HEK293T (cell line): ENCODE measurements at regions not wholly inside any gene's neighbourhood (a gene's known extent, or its start where the extent isn't known, plus 50 kb on each side); places are given as distances from the start of the nearest gene placed in this dataset.
"Not testable (repeated sequence)": the region's sequence is repeated elsewhere in the genome, so short reads cannot be mapped to it uniquely, and the experiment has no call there.

Source experiments
- CTCF ChIA-PET: fragments of 350-600 bp; formaldehyde crosslinking; extraction: SDS; loops from one replicate; lab custom pipeline; 2021; ENCODE audit warnings: antibody characterized with exemption, inconsistent platforms; lab: Yijun Ruan, JAX
- POLR2A ChIA-PET: fragments of 350-600 bp; formaldehyde crosslinking; extraction: SDS; loops from one replicate; lab custom pipeline; 2020; ENCODE audit warnings: antibody characterized with exemption, inconsistent platforms; lab: Yijun Ruan, JAX
- DNase-seq: peaks from one replicate; pipeline ENCODE4 v3.0.0; 2012; ENCODE audit warnings: mixed read lengths; ENCODE audit errors: extremely low spot score
- ARNT ChIP-seq: fragments of 450-650 bp; IDR thresholded peaks from 2 replicates; pipeline ENCODE4 v1.6.1; 2017; ENCODE audit warnings: mild to moderate bottlenecking
- BHLHE40 ChIP-seq: fragments of 450-650 bp; IDR thresholded peaks from 2 replicates; pipeline ENCODE4 v1.6.1; 2016; ENCODE audit warnings: mild to moderate bottlenecking, moderate library complexity, borderline replicate concordance
- CTBP1 ChIP-seq: fragments of 450-650 bp; IDR thresholded peaks from 2 replicates; pipeline ENCODE4 v1.6.1; 2016; ENCODE audit warnings: borderline replicate concordance
- ELF4 ChIP-seq: fragments of 450-650 bp; IDR thresholded peaks from 2 replicates; pipeline ENCODE4 v1.6.1; 2017; ENCODE audit warnings: antibody characterized with exemption
- FOXA1 ChIP-seq: fragments of 450-650 bp; IDR thresholded peaks from 2 replicates; pipeline ENCODE4 v1.6.1; 2016; ENCODE audit warnings: mild to moderate bottlenecking
- FOXK2 ChIP-seq: fragments of 450-650 bp; IDR thresholded peaks from 2 replicates; pipeline ENCODE4 v1.6.1; 2016; ENCODE audit warnings: mild to moderate bottlenecking
- FOXM1 ChIP-seq: fragments of 450-650 bp; IDR thresholded peaks from 2 replicates; pipeline ENCODE4 v1.6.1; 2017; ENCODE audit warnings: mild to moderate bottlenecking, borderline replicate concordance
- HDGF ChIP-seq: fragments of 450-650 bp; IDR thresholded peaks from 2 replicates; pipeline ENCODE4 v1.6.1; 2017; ENCODE audit warnings: antibody characterized with exemption, borderline replicate concordance
- L3MBTL2 ChIP-seq: fragments of 450-650 bp; conservative IDR thresholded peaks from 2 replicates; pipeline ENCODE4 v1.6.1; 2016; ENCODE audit warnings: mild to moderate bottlenecking
- LEF1 ChIP-seq: fragments of 450-650 bp; IDR thresholded peaks from 2 replicates; pipeline ENCODE4 v1.6.1; 2017; ENCODE audit warnings: mild to moderate bottlenecking, borderline replicate concordance
- NFRKB ChIP-seq: fragments of 450-650 bp; IDR thresholded peaks from 2 replicates; pipeline ENCODE4 v1.6.1; 2016; ENCODE audit warnings: mild to moderate bottlenecking, moderate library complexity
- SP1 ChIP-seq: fragments of 450-650 bp; IDR thresholded peaks from 2 replicates; pipeline ENCODE4 v1.6.1; 2017
- SUZ12 ChIP-seq: fragments of 450-650 bp; IDR thresholded peaks from 2 replicates; pipeline ENCODE4 v1.6.1; 2016; ENCODE audit warnings: mild to moderate bottlenecking
- TARDBP ChIP-seq: fragments of 450-650 bp; IDR thresholded peaks from 2 replicates; pipeline ENCODE4 v1.6.1; 2016
- ZNF384 ChIP-seq: fragments of 450-650 bp; IDR thresholded peaks from 2 replicates; pipeline ENCODE4 v1.6.1; 2016
- TF ChIP-seq, protein P1 (sequence below): fragments of 450-650 bp; IDR thresholded peaks from 2 replicates; pipeline ENCODE4 v1.6.1; 2016

DNA sequence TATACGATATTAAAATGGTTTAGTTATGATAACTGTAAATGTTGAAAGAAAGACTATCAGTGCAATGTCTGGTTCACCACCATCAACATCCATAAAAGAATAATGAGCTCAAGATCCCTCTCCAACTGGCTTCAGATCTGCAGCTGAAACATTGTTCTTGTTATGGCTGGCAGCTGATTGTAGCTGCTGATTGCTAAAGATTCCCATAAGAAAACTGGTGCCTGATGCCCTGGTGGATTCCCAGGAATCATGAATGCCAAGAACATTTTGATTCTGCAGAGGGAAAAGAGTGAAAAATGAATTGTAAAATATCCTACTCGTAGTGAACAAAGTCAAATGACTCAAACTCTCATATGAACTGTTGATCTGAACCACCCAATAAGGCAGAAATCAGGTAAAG lies 1160.2 kb downstream of the EPHA7 start:
- TF ChIP-seq CTBP1 (no peak), FOXK2 (no peak), ZNF384 (no peak), LEF1 (no peak), NFRKB (no peak), FOXA1 (no peak), HDGF (no peak), BHLHE40 (no peak), ELF4 (no peak), ARNT (no peak), SUZ12 (no peak), TARDBP (no peak), SP1 (no peak), FOXM1 (no peak)
- no peak for DNase-seq
- ChIA-PET CTCF (no interaction called here), POLR2A (no interaction called here)

DNA sequence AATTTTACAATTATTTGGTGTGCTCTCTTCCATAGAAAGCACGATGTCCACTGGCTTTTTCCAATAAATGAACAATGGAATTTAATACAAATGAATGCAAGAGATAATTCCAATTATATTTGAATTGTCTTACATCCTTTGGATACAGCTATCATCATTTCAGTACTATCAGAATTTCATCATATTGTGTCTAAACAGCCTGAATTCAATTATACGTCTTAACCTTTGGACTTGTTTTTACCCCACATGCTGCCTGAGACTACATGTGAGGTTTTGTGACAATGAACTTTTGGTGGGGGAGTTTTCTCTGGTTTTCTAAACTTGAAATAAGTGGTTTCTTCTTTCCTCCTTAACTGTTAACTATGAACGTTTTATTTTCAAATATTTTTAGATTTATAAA lies 1176.0 kb downstream of the EPHA7 start:
- ChIA-PET CTCF (no interaction called here), POLR2A (no interaction called here)
- TF ChIP-seq ARNT: no peak
- no peak for TF ChIP-seq HDGF
- no peak for TF ChIP-seq BHLHE40
- TF ChIP-seq, protein P1, sequence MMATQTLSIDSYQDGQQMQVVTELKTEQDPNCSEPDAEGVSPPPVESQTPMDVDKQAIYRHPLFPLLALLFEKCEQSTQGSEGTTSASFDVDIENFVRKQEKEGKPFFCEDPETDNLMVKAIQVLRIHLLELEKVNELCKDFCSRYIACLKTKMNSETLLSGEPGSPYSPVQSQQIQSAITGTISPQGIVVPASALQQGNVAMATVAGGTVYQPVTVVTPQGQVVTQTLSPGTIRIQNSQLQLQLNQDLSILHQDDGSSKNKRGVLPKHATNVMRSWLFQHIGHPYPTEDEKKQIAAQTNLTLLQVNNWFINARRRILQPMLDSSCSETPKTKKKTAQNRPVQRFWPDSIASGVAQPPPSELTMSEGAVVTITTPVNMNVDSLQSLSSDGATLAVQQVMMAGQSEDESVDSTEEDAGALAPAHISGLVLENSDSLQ: no peak
- TF ChIP-seq NFRKB: no peak
- TF ChIP-seq FOXM1: no peak
- no peak for TF ChIP-seq TARDBP
- no peak for DNase-seq

DNA sequence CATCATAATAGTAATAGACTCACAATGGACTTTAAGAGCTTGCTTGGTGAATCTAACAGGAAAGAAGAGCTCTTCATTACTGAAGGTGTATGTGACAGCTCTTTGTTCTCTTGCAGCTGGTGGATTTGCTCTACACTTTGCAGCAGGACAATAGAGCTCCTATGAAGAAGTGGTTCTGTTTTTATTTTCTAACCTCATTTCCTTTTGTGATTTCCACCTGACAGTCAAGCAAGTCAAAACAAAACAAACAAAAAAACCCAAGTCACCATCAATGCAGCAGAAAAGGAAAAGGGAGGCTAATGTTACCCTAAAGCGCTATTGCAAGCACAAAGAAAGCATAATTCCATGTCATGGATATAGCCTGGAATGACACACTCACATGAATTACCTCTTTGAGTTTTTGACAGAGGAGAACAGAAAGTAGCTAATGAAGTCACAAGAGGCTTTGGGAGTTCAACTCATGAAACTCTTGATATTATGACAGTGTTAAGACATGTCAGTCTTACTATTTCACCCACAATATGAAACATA lies 1188.1 kb downstream of the EPHA7 start:
- POLR2A ChIA-PET: no interaction called here
- CTCF ChIA-PET: no interaction called here
- TF ChIP-seq L3MBTL2: no peak
- TF ChIP-seq HDGF: no peak
- TF ChIP-seq SP1: no peak
- TF ChIP-seq TARDBP: no peak
- no peak for TF ChIP-seq FOXA1
- DNase-seq: no peak

DNA sequence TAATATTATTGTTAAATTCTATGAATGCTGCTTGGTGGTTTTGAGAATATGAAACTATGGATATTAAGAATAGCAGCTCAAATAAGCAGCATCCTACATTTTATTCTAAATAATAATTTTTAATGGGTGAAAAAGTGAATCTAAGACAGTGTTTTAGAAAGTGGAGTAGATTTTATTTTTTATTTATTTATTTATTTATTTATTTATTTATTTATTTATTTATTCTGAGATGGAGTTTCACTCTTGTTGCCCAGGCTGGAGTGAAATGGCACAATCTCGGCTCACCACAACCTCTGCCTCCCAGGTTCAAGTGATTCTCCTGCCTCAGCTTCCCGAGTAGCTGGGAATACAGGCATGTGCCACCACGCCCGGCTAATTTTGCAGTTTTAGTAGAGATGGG lies 1199.4 kb downstream of the EPHA7 start:
- CTCF ChIA-PET, POLR2A ChIA-PET, DNase-seq: not testable (repeated sequence)

DNA sequence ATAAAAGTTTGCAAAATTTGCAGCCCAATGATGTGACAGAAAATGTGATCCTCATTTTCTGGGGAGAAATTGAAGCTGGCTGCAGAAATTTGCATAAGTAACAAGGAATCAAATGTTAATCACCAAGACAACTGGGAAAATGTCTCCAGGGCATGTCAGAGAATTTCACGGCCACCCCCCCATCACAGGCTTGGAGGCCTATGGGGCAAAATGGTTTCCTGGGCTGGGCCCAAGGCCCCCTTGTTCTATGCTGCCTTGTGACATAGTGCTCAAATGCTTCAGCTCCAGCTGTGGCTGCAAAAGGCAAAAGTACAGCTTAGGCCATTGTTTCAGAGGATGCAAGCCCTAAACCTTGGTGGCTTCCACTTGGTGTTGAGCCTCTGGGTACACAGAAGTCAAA lies 1202.6 kb downstream of the EPHA7 start:
- no peak for DNase-seq
- ChIA-PET POLR2A (no interaction called here), CTCF (no interaction called here)
- TF ChIP-seq ZNF384 (no peak), NFRKB (no peak), BHLHE40 (no peak), ARNT (no peak), FOXM1 (no peak), SUZ12 (no peak), HDGF (no peak), ELF4 (no peak), LEF1 (no peak), TARDBP (no peak), L3MBTL2 (no peak), FOXK2 (no peak), CTBP1 (no peak)
- TF ChIP-seq, protein P1: no peak

DNA sequence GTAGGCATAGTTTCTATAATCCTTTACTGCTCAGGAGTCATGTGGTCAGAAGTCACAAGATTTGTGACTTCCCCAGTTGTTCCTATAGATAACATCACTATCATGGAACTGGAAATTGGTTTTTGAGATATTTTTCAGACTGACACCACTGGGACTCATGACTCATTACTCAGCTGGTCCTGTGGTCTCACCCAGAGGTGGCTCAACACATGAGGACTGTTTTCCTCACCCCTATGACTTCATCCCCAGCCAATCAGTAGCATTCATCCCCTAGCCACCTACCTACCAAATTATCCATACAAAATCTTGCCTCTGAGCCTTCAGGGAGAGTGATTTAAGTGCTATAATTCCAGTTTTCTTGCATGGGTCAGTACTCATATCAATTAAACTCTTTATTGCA lies 1217.7 kb downstream of the EPHA7 start:
- DNase-seq: no peak
- no peak for TF ChIP-seq LEF1
- TF ChIP-seq NFRKB: no peak
- no peak for TF ChIP-seq BHLHE40
- TF ChIP-seq SP1: no peak
- TF ChIP-seq CTBP1: no peak
- no peak for TF ChIP-seq HDGF
- no peak for TF ChIP-seq SUZ12
- no peak for TF ChIP-seq FOXM1
- no peak for TF ChIP-seq TARDBP
- no peak for TF ChIP-seq ELF4
- TF ChIP-seq, protein P1: no peak
- TF ChIP-seq ZNF384: no peak
- TF ChIP-seq FOXA1: no peak
- no peak for TF ChIP-seq ARNT
- no peak for TF ChIP-seq L3MBTL2
- TF ChIP-seq FOXK2: no peak
- POLR2A ChIA-PET: no interaction called here

DNA sequence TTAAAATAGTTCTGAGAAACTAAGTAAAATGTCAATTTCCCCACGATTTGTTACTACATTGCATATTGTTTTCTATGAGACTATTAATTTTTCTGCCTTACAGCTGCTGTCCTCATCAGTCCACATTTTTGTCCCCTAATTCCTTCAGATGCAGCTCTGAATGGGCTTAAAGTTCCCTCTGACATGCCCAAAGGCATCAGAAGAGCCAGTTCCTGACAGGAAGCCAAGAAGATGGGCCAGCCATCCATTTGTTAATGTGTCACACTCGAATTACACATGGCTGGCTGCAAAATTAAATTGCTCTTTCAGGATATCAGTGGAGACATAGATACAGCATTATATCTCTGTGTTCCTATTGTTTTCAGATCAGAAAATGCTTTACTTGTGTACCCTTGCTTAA lies 1223.0 kb downstream of the EPHA7 start:
- ChIA-PET POLR2A (no interaction called here), CTCF (no interaction called here)
- DNase-seq: no peak
- TF ChIP-seq SP1 (no peak), SUZ12 (no peak), ARNT (no peak), ELF4 (no peak), HDGF (no peak), LEF1 (no peak), FOXK2 (no peak), BHLHE40 (no peak)
- TF ChIP-seq, protein P1: no peak

More for the DNA sequence above, 1217.7 kb downstream of the EPHA7 start:
- CTCF ChIA-PET: interaction anchor here (0.7 kb wide), 1 partner anchor 717 kb away, joined by 4 read pairs; no protein-coding TSS in a partner anchor
